HEK293 (cell line): ENCODE measurements at regions not wholly inside any gene's neighbourhood (a gene's known extent, or its start where the extent isn't known, plus 50 kb on each side); places are given as distances from the start of the nearest gene placed in this dataset.

Experiments used
- CTCF ChIA-PET: fragments of 350-600 bp; formaldehyde crosslinking; extraction: SDS; loops from one replicate; lab custom pipeline; 2021; ENCODE audit warnings: antibody characterized with exemption; lab: Yijun Ruan, JAX
- POLR2A ChIA-PET: fragments of 300-600 bp; formaldehyde crosslinking; extraction: SDS; loops from one replicate; lab custom pipeline; 2020; ENCODE audit warnings: antibody characterized with exemption, inconsistent platforms; lab: Yijun Ruan, JAX
- H3K27ac ChIP-seq: fragments of 200-500 bp; sonication (Bioruptor generic); 2 replicates; pipeline ENCODE4 v1.5.1; 2014; ENCODE audit warnings: low read depth, low read length, control low read depth, inconsistent platforms; ENCODE audit errors: extremely low read depth
- H3K36me3 ChIP-seq, 2 experiments: fragments of 200-500 bp in 1 of 2; sonication (Bioruptor generic) in 1 of 2; 1 replicate in 1 of 2; 2 replicates in 1 of 2; pipeline ENCODE4 v1.5.1; 2014 to 2017; ENCODE audit warnings: inconsistent platforms in 2 of 2, low read length in 2 of 2; ENCODE audit not compliant: control insufficient read depth in 2 of 2, insufficient read depth in 1 of 2
- H3K4me1 ChIP-seq: fragments of 200-500 bp; sonication (Bioruptor generic); 2 replicates; pipeline ENCODE4 v1.5.1; 2014; ENCODE audit warnings: mild to moderate bottlenecking, low read length, inconsistent platforms; ENCODE audit not compliant: control insufficient read depth, insufficient read depth
- H3K4me3 ChIP-seq: 2 replicates; pipeline ENCODE4 v1.5.1; 2011; ENCODE audit warnings: low read depth, mild to moderate bottlenecking, control low read depth, low read length, moderate library complexity
- H3K9me3 ChIP-seq: fragments of 200-500 bp; sonication (Bioruptor generic); 2 replicates; pipeline ENCODE4 v1.5.1; 2014; ENCODE audit warnings: low read depth, low read length, inconsistent platforms; ENCODE audit not compliant: control insufficient read depth, insufficient read depth
- BCL11B ChIP-seq: fragments of 450-650 bp; formaldehyde crosslinking; IDR thresholded peaks from 2 replicates; pipeline ENCODE4 v1.5.1; 2016; ENCODE audit warnings: low read depth, missing biosample characterization, missing genetic modification characterization
- FEZF1 ChIP-seq: fragments of 450-650 bp; formaldehyde crosslinking; IDR thresholded peaks from 2 replicates; pipeline ENCODE4 v1.5.1; 2016; ENCODE audit warnings: missing biosample characterization, missing genetic modification characterization
- GLIS2 ChIP-seq: fragments of 450-650 bp; formaldehyde crosslinking; IDR thresholded peaks from 2 replicates; pipeline ENCODE4 v1.5.1; 2016; ENCODE audit warnings: missing biosample characterization, missing genetic modification characterization
- IKZF3 ChIP-seq: fragments of 450-650 bp; IDR thresholded peaks from 2 replicates; pipeline ENCODE4 v1.5.0; 2018; ENCODE audit warnings: missing biosample characterization, mild to moderate bottlenecking, missing genetic modification characterization, moderate library complexity
- OSR2 ChIP-seq: fragments of 450-650 bp; formaldehyde crosslinking; IDR thresholded peaks from 2 replicates; pipeline ENCODE4 v1.5.1; 2016; ENCODE audit warnings: missing biosample characterization, missing genetic modification characterization
- SALL2 ChIP-seq: fragments of 450-650 bp; formaldehyde crosslinking; IDR thresholded peaks from 2 replicates; pipeline ENCODE4 v1.5.0; 2017; ENCODE audit warnings: missing biosample characterization, mild to moderate bottlenecking, missing genetic modification characterization, borderline replicate concordance
- SCRT2 ChIP-seq: fragments of 450-650 bp; formaldehyde crosslinking; IDR thresholded peaks from 2 replicates; pipeline ENCODE4 v1.5.1; 2016; ENCODE audit warnings: missing biosample characterization, missing genetic modification characterization
- SP2 ChIP-seq: fragments of 450-650 bp; formaldehyde crosslinking; IDR thresholded peaks from 2 replicates; pipeline ENCODE4 v1.5.1; 2016; ENCODE audit warnings: missing biosample characterization, missing genetic modification characterization
- SP7 ChIP-seq: fragments of 450-650 bp; formaldehyde crosslinking; IDR thresholded peaks from 2 replicates; pipeline ENCODE4 v1.5.1; 2016; ENCODE audit warnings: missing biosample characterization, missing genetic modification characterization
- TCF7L2 ChIP-seq: IDR thresholded peaks from 2 replicates; pipeline ENCODE4 v1.6.1; 2011; ENCODE audit warnings: low read depth, mild to moderate bottlenecking, inconsistent platforms, low read length, moderate library complexity, borderline replicate concordance
- YY1 ChIP-seq: fragments of 450-650 bp; formaldehyde crosslinking; IDR thresholded peaks from 2 replicates; pipeline ENCODE4 v1.5.1; 2018; ENCODE audit warnings: missing biosample characterization, missing genetic modification characterization
- ZBTB11 ChIP-seq: fragments of 450-650 bp; formaldehyde crosslinking; conservative IDR thresholded peaks from 2 replicates; pipeline ENCODE4 v1.5.1; 2016; ENCODE audit warnings: low read depth, missing biosample characterization, missing genetic modification characterization
- ZBTB17 ChIP-seq: fragments of 450-650 bp; formaldehyde crosslinking; IDR thresholded peaks from 2 replicates; pipeline ENCODE4 v1.5.1; 2016; ENCODE audit warnings: missing biosample characterization, missing genetic modification characterization
- ZBTB8A ChIP-seq: fragments of 450-650 bp; formaldehyde crosslinking; IDR thresholded peaks from 2 replicates; pipeline ENCODE4 v1.5.1; 2016; ENCODE audit warnings: missing biosample characterization, missing genetic modification characterization
- ZEB2 ChIP-seq: fragments of 450-650 bp; formaldehyde crosslinking; IDR thresholded peaks from 2 replicates; pipeline ENCODE4 v1.5.1; 2016; ENCODE audit warnings: missing biosample characterization, missing genetic modification characterization
- ZNF140 ChIP-seq: fragments of 450-650 bp; formaldehyde crosslinking; IDR thresholded peaks from 2 replicates; pipeline ENCODE4 v1.5.1; 2016; ENCODE audit warnings: missing biosample characterization, missing genetic modification characterization
- ZNF157 ChIP-seq: fragments of 450-650 bp; formaldehyde crosslinking; IDR thresholded peaks from 2 replicates; pipeline ENCODE4 v1.5.1; 2016; ENCODE audit warnings: missing biosample characterization, missing genetic modification characterization
- ZNF2 ChIP-seq: fragments of 450-650 bp; formaldehyde crosslinking; IDR thresholded peaks from 2 replicates; pipeline ENCODE4 v1.5.1; 2016; ENCODE audit warnings: missing biosample characterization, missing genetic modification characterization
- ZNF292 ChIP-seq: fragments of 450-650 bp; formaldehyde crosslinking; IDR thresholded peaks from 2 replicates; pipeline ENCODE4 v1.5.1; 2016; ENCODE audit warnings: low read depth, missing biosample characterization, missing genetic modification characterization, borderline replicate concordance
- ZNF37A ChIP-seq: fragments of 450-650 bp; IDR thresholded peaks from 2 replicates; pipeline ENCODE4 v1.5.1; 2018; ENCODE audit warnings: missing biosample characterization, missing genetic modification characterization
- ZNF416 ChIP-seq: fragments of 450-650 bp; formaldehyde crosslinking; IDR thresholded peaks from 2 replicates; pipeline ENCODE4 v1.5.1; 2016; ENCODE audit warnings: missing biosample characterization, missing genetic modification characterization
- ZNF473 ChIP-seq: fragments of 450-650 bp; formaldehyde crosslinking; IDR thresholded peaks from 2 replicates; pipeline ENCODE4 v1.5.1; 2017; ENCODE audit warnings: missing biosample characterization, missing genetic modification characterization
- ZNF48 ChIP-seq: fragments of 450-650 bp; formaldehyde crosslinking; IDR thresholded peaks from 2 replicates; pipeline ENCODE4 v1.5.1; 2016; ENCODE audit warnings: missing biosample characterization, missing genetic modification characterization
- ZNF544 ChIP-seq: fragments of 450-650 bp; formaldehyde crosslinking; IDR thresholded peaks from 2 replicates; pipeline ENCODE4 v1.5.0; 2017; ENCODE audit warnings: missing biosample characterization, missing genetic modification characterization
- ZNF558 ChIP-seq: fragments of 450-650 bp; formaldehyde crosslinking; IDR thresholded peaks from 2 replicates; pipeline ENCODE4 v1.5.1; 2016; ENCODE audit warnings: missing biosample characterization, missing genetic modification characterization
- ZNF610 ChIP-seq: fragments of 450-650 bp; formaldehyde crosslinking; IDR thresholded peaks from 2 replicates; pipeline ENCODE4 v1.5.1; 2016; ENCODE audit warnings: missing biosample characterization, missing genetic modification characterization, borderline replicate concordance
- ZNF624 ChIP-seq: fragments of 450-650 bp; formaldehyde crosslinking; IDR thresholded peaks from 2 replicates; pipeline ENCODE4 v1.5.1; 2017; ENCODE audit warnings: missing biosample characterization, missing genetic modification characterization
- ZNF677 ChIP-seq: fragments of 450-650 bp; IDR thresholded peaks from 2 replicates; pipeline ENCODE4 v1.5.0; 2018; ENCODE audit warnings: missing biosample characterization, mild to moderate bottlenecking, missing genetic modification characterization, moderate library complexity
- ZNF837 ChIP-seq: fragments of 450-650 bp; formaldehyde crosslinking; IDR thresholded peaks from 2 replicates; pipeline ENCODE4 v1.5.1; 2016; ENCODE audit warnings: missing biosample characterization, missing genetic modification characterization
- ZNF843 ChIP-seq: fragments of 450-650 bp; formaldehyde crosslinking; IDR thresholded peaks from 2 replicates; pipeline ENCODE4 v1.5.1; 2016; ENCODE audit warnings: missing biosample characterization, missing genetic modification characterization
- TF ChIP-seq, protein P1 (sequence below): fragments of 450-650 bp; formaldehyde crosslinking; IDR thresholded peaks from 2 replicates; pipeline ENCODE4 v1.5.1; 2016; ENCODE audit warnings: missing biosample characterization, missing genetic modification characterization

- TF ChIP-seq ZBTB11 (no peak), ZNF2 (tag by site-specific recombination) (no peak)
Measured at GRCh38 chr2:236657801-236658200, 88.2 kb downstream of the ACKR3 start (continued).

DNA sequence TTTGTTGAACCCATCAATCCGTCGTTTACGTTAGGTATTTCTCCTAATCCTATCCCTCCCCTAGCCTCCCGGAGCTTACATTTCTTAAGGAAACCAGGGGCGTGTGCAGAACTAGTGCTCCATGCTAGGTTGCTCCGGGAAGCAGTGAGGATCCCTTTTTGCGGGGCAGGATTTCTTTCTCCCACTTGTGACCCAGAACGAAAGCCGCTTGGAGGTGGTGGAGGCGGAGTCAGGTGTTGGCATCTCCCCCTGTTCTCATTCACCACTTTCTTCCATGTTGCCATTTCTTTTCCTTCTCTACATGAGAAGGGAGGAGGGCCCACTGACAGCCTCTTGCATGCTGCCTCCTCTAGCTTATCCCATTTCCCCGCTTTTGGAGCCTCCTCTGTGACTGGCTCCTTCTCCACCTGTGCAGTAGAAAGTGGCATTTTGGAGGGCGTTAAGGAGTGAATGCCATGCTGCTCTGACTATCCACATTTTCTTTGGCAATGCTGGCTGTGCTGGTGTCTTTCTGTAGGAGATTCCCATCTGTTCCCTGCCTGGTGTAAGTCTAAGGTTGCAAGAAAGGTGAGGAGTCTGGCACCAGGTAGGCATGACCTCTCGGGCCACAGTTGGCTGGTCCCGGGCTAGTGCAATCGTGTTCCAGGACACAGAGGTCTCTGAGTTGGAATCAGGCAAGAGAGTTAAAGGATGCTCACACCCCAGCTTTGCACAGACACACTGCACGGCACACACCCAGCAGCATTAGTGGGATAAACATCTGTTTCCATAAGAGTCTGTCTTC, 89.5 kb downstream of the ACKR3 start:
- ChIA-PET POLR2A (interaction anchor here (1.3 kb wide), 1 partner anchor 297 kb away, joined by 3 read pairs; no protein-coding TSS in a partner anchor), CTCF (interaction anchor here (0.5 to 0.7 kb wide), 3 partner anchors 7 to 316 kb away, joined by 3 to 5 read pairs (median 4); no protein-coding TSS in a partner anchor)
- H3K4me3 ChIP-seq: no peak overlapping the region
- H3K27ac ChIP-seq: no peak overlapping the region
- H3K36me3 ChIP-seq: no peaks in the 10 kb centered on the region
- H3K9me3 ChIP-seq: no peaks in the 10 kb centered on the region
- peaks cover 6% of the 10 kb centered on the region; the same call in 1 of the 2 replicates for H3K4me1 ChIP-seq
- no peak for TF ChIP-seq ZEB2 (tag by site-specific recombination)
- no peak for TF ChIP-seq SALL2 (tag by site-specific recombination)
- TF ChIP-seq ZNF624 (tag by site-specific recombination): no peak
- no peak for TF ChIP-seq ZNF416
- no peak for TF ChIP-seq ZNF558
- no peak for TF ChIP-seq SCRT2 (tag by site-specific recombination)
- no peak for TF ChIP-seq TCF7L2
- TF ChIP-seq IKZF3 (tag by site-specific recombination): no peak
- TF ChIP-seq ZNF37A (tag by site-specific recombination): no peak
- no peak for TF ChIP-seq ZBTB8A (tag by site-specific recombination)
- TF ChIP-seq ZBTB17 (tag by site-specific recombination): no peak
- no peak for TF ChIP-seq ZNF48
- TF ChIP-seq ZNF544: no peak
- TF ChIP-seq ZNF677 (tag by site-specific recombination): no peak

DNA sequence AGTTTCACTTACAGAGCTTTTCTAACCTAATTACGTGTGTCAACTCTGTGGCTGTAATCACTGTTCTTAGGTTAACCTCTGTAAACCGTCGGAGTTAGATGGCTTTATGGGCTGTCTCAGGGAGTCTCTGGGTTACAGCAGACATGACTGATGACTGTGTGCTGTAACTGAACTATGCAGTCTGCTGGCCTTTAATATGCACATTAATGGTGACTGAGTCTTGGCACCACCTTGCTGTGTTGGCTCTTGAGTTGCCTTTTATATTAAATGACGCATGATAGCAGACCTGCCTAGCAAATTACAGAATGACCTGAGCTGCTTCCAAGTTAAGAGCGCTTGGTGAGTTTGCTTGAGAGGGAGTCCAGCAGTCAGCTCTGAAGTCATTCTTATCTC, 90.1 kb downstream of the ACKR3 start:
- H3K4me1 ChIP-seq: peaks cover 6% of the 10 kb centered on the region; the same call in 1 of the 2 replicates
- H3K27ac ChIP-seq: no peak overlapping the region
- H3K4me3 ChIP-seq: no peak overlapping the region
- H3K36me3 ChIP-seq: no peaks in the 10 kb centered on the region
- ChIA-PET CTCF (interaction anchor here (0.5 to 0.6 kb wide), 2 partner anchors 8 to 316 kb away, joined by 3 to 5 read pairs; no protein-coding TSS in a partner anchor), POLR2A (interaction anchor here (1.3 kb wide), 1 partner anchor 296 kb away, joined by 3 read pairs; no protein-coding TSS in a partner anchor)
- no peaks in the 10 kb centered on the region for H3K9me3 ChIP-seq
- no peak for TF ChIP-seq ZNF157 (tag by site-specific recombination)
- no peak for TF ChIP-seq ZNF610 (tag by site-specific recombination)
- TF ChIP-seq ZNF292 (tag by site-specific recombination): no peak
- no peak for TF ChIP-seq ZNF473 (tag by site-specific recombination)
- no peak for TF ChIP-seq BCL11B (tag by site-specific recombination)
- TF ChIP-seq ZNF140 (tag by site-specific recombination): no peak
- TF ChIP-seq ZNF837 (tag by site-specific recombination): no peak
- no peak for TF ChIP-seq FEZF1
- no peak for TF ChIP-seq SP2 (tag by site-specific recombination)
- no peak for TF ChIP-seq GLIS2 (tag by site-specific recombination)
- 0 out of 2 replicates have a peak, but pooled peaks have one; percentile 25 for TF ChIP-seq OSR2 (tag by site-specific recombination)
- TF ChIP-seq SP7 (tag by site-specific recombination): peak; percentile 72
- TF ChIP-seq, protein P1, sequence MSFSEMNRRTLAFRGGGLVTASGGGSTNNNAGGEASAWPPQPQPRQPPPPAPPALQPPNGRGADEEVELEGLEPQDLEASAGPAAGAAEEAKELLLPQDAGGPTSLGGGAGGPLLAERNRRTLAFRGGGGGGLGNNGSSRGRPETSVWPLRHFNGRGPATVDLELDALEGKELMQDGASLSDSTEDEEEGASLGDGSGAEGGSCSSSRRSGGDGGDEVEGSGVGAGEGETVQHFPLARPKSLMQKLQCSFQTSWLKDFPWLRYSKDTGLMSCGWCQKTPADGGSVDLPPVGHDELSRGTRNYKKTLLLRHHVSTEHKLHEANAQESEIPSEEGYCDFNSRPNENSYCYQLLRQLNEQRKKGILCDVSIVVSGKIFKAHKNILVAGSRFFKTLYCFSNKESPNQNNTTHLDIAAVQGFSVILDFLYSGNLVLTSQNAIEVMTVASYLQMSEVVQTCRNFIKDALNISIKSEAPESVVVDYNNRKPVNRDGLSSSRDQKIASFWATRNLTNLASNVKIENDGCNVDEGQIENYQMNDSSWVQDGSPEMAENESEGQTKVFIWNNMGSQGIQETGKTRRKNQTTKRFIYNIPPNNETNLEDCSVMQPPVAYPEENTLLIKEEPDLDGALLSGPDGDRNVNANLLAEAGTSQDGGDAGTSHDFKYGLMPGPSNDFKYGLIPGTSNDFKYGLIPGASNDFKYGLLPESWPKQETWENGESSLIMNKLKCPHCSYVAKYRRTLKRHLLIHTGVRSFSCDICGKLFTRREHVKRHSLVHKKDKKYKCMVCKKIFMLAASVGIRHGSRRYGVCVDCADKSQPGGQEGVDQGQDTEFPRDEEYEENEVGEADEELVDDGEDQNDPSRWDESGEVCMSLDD: no peak
- 0 out of 2 replicates have a peak, but pooled peaks have one; percentile 22 for TF ChIP-seq ZNF843
- no peak for TF ChIP-seq YY1 (tag by site-specific recombination)
